ENCODE measurements at regions not wholly inside any gene's neighbourhood (a gene's known extent, or its start where the extent isn't known, plus 50 kb on each side); places are given as distances from the start of the nearest gene placed in this dataset.

DNA sequence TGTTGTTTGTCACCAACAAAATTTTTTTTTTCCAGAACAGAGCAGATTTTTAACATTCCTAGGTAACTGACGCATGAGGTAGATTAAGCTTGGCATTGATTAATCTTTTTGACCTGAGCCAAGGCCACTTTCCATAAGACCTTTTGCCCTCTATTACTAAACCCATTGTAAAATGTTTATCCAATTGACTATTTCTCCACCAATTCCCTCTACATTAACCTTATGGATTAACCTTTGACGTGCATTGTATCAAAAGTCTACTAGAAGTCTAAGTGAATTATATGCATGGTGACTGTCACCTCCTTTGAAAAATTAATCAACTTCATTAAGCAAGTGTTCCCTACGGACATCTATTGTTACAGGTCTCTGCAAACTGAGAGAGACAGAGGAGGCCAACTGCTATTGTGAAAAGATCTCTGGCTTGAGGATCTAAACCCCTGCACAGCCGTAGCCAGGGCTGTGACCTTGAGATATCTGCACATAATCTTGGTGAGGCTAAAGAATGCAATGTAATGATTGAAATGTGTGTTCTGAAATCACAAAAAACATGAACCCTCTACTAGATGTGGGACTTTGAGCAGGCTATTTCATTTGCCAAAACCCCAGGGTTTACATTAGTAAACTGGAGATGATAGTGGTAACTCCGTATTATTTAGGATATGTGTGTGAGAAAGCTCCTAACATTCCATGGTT, 632.2 kb downstream of the TLR4 start:
- TF ChIP-seq, protein P1, sequence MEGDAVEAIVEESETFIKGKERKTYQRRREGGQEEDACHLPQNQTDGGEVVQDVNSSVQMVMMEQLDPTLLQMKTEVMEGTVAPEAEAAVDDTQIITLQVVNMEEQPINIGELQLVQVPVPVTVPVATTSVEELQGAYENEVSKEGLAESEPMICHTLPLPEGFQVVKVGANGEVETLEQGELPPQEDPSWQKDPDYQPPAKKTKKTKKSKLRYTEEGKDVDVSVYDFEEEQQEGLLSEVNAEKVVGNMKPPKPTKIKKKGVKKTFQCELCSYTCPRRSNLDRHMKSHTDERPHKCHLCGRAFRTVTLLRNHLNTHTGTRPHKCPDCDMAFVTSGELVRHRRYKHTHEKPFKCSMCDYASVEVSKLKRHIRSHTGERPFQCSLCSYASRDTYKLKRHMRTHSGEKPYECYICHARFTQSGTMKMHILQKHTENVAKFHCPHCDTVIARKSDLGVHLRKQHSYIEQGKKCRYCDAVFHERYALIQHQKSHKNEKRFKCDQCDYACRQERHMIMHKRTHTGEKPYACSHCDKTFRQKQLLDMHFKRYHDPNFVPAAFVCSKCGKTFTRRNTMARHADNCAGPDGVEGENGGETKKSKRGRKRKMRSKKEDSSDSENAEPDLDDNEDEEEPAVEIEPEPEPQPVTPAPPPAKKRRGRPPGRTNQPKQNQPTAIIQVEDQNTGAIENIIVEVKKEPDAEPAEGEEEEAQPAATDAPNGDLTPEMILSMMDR (conservative IDR thresholded peaks at IDR 0.05 in 1 of 2, IDR thresholded peaks at IDR 0.05 in 1 of 2; ENCODE audit: extremely low read depth in 1 of 2, insufficient read depth in 1 of 2, low read depth in 1 of 2, low read length in 2 of 2), result no peak
- TF ChIP-seq EZH2 (IDR thresholded peaks at IDR 0.05; ENCODE audit: borderline replicate concordance, low read length), result no peak
